Heart left ventricle (tissue), 16 donors: ENCODE measurements at regions not wholly inside any gene's neighbourhood (a gene's known extent, or its start where the extent isn't known, plus 50 kb on each side); places are given as distances from the start of the nearest gene placed in this dataset.

Experiments used
- ATAC-seq, 4 donors: fragments of 200-7000 bp; cut with Tn5 transposase; one replicate each; pipeline ENCODE4 v1.9.1; 2020 to 2022; ENCODE audit warnings: moderate library complexity in 4 of 4, mild to moderate bottlenecking in 3 of 4, moderate number of reproducible peaks in 1 of 4
- DNase-seq, 5 donors: peaks; one replicate each; pipeline ENCODE4 v3.0.0-alpha.2; 2020
- H3K27ac ChIP-seq, 12 donors: fragments of 200-600 bp; sonication (generic) in 4 of 12; one replicate each; pipeline versions ENCODE4 v1.5.0 to v1.8.0; 2016 to 2022; ENCODE audit warnings: mild to moderate bottlenecking in 2 of 12
- H3K27me3 ChIP-seq, 9 donors: fragments of 200-600 bp; sonication (generic) in 2 of 9; one replicate each; pipeline versions ENCODE4 v1.5.1 to v1.8.0; 2016 to 2022; ENCODE audit warnings: mild to moderate bottlenecking in 3 of 9
- H3K36me3 ChIP-seq, 9 donors: fragments of 200-600 bp; sonication (generic) in 2 of 9; one replicate each; pipeline versions ENCODE4 v1.5.0 to v1.8.0; 2018 to 2022; ENCODE audit warnings: mild to moderate bottlenecking in 2 of 9
- H3K4me1 ChIP-seq, 12 donors: fragments of 200-600 bp; sonication (generic) in 4 of 12; one replicate each; pipeline versions ENCODE4 v1.5.0 to v1.8.0; 2016 to 2022; ENCODE audit warnings: mild to moderate bottlenecking in 3 of 12
- H3K4me3 ChIP-seq, 12 donors: fragments of 200-600 bp; sonication (generic) in 4 of 12; one replicate each; pipeline versions ENCODE4 v1.5.0 to v1.8.0; 2017 to 2022; ENCODE audit warnings: mild to moderate bottlenecking in 9 of 12, moderate library complexity in 4 of 12
- H3K9me3 ChIP-seq, 12 donors: fragments of 200-600 bp; sonication (generic) in 4 of 12; one replicate each; pipeline versions ENCODE4 v1.5.0 to v1.8.0; 2016 to 2022; ENCODE audit warnings: mild to moderate bottlenecking in 1 of 12
- POLR2A ChIP-seq, 2 donors: fragments of 450-650 bp; IDR thresholded peaks; one replicate each; pipeline ENCODE4 v1.6.1; 2017; ENCODE audit warnings: antibody characterized with exemption in 2 of 2, mild to moderate bottlenecking in 2 of 2, moderate library complexity in 2 of 2
- WGBS, 4 donors: extraction: QIAGEN DNeasy Blood & Tissue Kit in 2 of 4; methylation state at CpG; one replicate each; pipeline versions ENCODE4 v1.1.5 to v1.1.7; 2013 to 2018; 5-methylcytosine and 5-hydroxymethylcytosine counted together
- intact Hi-C, 10 donors: fragments of 100-400 bp; cut with DNase I; formaldehyde crosslinking; loops; one replicate each; pipeline versions ENCODE4 v1.11.1 to v1.14.2; 2022
- TF ChIP-seq, protein P1 (sequence below), 12 donors: fragments of 200-600 bp; sonication (generic) in 4 of 12; IDR thresholded peaks; one replicate each; pipeline versions ENCODE4 v1.5.0 to v1.8.0; 2018 to 2022; ENCODE audit warnings: antibody characterized with exemption in 12 of 12, mild to moderate bottlenecking in 5 of 12
- donor health status: ischemic (EF 13 %, LVEDD 7.1; RV severe dilation, severe dysfunction).
- donor health status: healthy with polysubstance abuse.
- donor health status: DM: no; HTN: yes; CAD: no.
- donor health status: DM: no; HTN: no; CAD: no.
- donor health status: ischemic (EF 25% LVEDD 6.9; RV normal size, moderate dysfunction).
- donor health status: ischemic (EF 25% LVEDD 5.7; RV mildly dilated, moderate dysfunction).
- donor health status: healthy.
- donor health status: DM: yes; HTN: yes; CAD: no.
- donor health status: ischemic (EF 35%, LVEDD 5.7; RV mildly dilated, moderate dysfunction).
- donor health status: nonischemic (EF 11% LVEDD 7.7; RV severe dilation, severe dysfunction).
- donor health status: DM: yes; HTN: yes; CAD: no.
- donor health status: PGD.
- donor health status: ischemic (EF 29% LVEDD 5.4; RV normal size, mild dysfunction).
- donor health status: nonischemic (EF 23%, LVEDD 6.1; RV moderate dilation, normal function).

DNA sequence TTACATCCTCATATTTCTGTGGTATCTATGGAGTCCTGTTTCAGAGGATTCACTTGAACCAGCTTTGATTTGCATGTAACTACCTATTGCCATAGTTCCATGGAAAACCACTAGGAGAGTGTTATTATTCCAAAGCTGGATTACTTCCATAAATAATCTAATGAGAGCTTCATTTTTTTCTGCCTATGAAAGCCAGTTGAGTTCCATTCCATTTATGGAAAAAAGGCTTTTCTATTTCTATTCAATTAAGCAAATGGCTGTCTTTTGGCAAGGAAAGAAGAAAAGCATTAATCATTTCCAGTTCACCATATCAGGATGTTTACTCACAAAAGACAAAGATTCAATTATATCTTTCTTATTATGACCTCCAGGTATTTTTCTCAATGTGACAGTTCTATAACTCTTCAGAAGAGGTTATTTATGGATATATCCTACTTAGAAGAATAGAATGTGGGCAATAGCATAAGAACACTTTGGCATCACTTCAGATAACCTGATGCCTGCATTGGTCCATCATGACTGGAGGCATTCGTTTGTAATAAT lies 259.9 kb upstream of the ZPLD1 start:
- TF ChIP-seq POLR2A (IDR thresholded peaks at IDR 0.05), result no peak
- TF ChIP-seq, protein P1, sequence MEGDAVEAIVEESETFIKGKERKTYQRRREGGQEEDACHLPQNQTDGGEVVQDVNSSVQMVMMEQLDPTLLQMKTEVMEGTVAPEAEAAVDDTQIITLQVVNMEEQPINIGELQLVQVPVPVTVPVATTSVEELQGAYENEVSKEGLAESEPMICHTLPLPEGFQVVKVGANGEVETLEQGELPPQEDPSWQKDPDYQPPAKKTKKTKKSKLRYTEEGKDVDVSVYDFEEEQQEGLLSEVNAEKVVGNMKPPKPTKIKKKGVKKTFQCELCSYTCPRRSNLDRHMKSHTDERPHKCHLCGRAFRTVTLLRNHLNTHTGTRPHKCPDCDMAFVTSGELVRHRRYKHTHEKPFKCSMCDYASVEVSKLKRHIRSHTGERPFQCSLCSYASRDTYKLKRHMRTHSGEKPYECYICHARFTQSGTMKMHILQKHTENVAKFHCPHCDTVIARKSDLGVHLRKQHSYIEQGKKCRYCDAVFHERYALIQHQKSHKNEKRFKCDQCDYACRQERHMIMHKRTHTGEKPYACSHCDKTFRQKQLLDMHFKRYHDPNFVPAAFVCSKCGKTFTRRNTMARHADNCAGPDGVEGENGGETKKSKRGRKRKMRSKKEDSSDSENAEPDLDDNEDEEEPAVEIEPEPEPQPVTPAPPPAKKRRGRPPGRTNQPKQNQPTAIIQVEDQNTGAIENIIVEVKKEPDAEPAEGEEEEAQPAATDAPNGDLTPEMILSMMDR (IDR thresholded peaks at IDR 0.05), result peak in 1 of 12 donors; percentile 5
- ATAC-seq (no peak), DNase-seq (no peak)
- intact Hi-C loops, result no loop called here
- Histone ChIP-seq H3K36me3 (no peaks in the 10 kb centered on the region), H3K4me1 (peaks cover 0 to 18% (median 5%) of the 10 kb centered on the region in 12 donors), H3K27me3 (no peaks in the 10 kb centered on the region), H3K9me3 (no peaks in the 10 kb centered on the region), H3K4me3 (no peak overlapping the region), H3K27ac (no peak overlapping the region)
- WGBS, 4 donors, result 71 to 84% (median 77%) methylated on average over 1 of the region's 1 CpG

DNA sequence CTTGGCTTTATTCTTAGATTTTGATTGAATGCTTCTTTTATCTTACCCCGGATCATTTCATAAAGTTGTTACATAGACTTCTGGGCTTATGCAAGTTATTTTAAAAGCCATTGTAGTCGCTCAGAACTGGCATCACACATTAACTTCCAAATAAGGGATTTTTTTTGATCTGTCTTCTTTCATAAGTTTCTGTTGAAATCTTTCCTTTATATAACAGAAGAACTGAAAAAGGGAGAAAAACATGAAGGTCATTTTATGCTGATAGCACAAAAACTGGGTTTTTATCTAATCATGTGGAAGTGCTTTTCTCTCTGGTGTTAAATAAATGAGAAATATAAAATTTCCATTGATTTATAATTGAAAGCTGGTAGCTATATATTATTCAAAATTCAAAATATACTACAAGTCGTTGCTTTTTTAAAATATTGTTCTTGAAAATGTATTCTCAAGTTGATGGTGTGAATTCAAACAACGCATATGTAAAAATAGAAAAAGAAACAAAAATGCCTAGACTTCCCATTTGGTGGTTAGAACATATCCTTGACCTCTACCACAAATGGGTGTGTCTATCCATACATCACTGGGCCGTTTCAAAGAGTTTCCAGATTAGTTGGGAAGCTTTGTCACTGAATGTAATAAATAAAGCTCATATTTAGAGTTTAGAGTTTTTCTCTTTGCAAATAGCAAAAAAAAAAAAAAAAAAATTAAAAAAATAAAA lies 258.3 kb upstream of the ZPLD1 start:
- DNase-seq (no peak), ATAC-seq (no peak)
- peaks cover 0 to 34% (median 13%) of the 10 kb centered on the region in 12 donors for H3K4me1 ChIP-seq
- 76 to 88% (median 82%) methylated on average over 5 of the region's 5 CpGs for WGBS, 4 donors
- intact Hi-C loops, result no loop called here
- H3K27ac ChIP-seq, result no peak overlapping the region
- H3K9me3 ChIP-seq, result no peaks in the 10 kb centered on the region
- H3K4me3 ChIP-seq, result no peak overlapping the region
- TF ChIP-seq POLR2A (IDR thresholded peaks at IDR 0.05), result no peak
- TF ChIP-seq, protein P1 (IDR thresholded peaks at IDR 0.05), result no peak
- H3K27me3 ChIP-seq, result no peaks in the 10 kb centered on the region
- H3K36me3 ChIP-seq, result no peaks in the 10 kb centered on the region

DNA sequence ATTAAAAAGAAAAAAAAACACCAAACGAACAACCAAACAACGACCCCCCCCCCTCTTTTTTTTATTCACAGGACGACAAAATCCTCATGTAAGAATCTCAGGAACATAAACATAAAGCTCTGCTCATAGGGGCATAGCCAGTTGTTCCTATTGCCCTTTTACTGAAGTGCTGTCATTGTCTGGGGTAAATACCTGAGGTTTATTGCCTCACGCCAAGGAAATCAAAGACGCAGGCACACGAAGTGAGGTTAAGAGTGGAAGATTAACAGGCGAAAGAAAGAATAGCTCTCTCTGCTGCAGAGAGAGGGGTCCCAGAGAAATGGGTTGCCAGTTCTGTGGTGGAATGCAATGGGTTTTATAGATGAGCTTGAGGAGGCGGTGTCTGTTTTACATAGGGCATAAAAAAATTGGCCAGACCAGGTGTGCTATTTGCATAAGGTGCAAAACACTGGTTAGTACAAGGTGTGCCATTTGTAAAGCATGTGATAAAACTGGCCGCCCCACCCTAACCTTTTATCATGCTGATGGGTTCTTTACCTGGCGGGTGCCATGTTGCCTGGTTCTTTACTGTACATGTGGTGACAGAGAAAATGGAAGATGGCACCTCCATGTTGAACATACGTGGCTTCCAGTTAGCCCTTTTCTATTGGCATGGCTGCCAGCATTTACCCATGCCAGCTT lies 257.6 kb upstream of the ZPLD1 start:
- TF ChIP-seq POLR2A (IDR thresholded peaks at IDR 0.05), result no peak
- TF ChIP-seq, protein P1 (IDR thresholded peaks at IDR 0.05), result no peak
- Histone ChIP-seq H3K27ac (no peak overlapping the region), H3K36me3 (no peaks in the 10 kb centered on the region), H3K4me3 (no peak overlapping the region), H3K4me1 (peaks cover 0 to 41% (median 19%) of the 10 kb centered on the region in 12 donors), H3K27me3 (no peaks in the 10 kb centered on the region), H3K9me3 (no peaks in the 10 kb centered on the region)
- DNase-seq (no peak), ATAC-seq (no peak)
- 83 to 90% (median 86%) methylated on average over 11 of the region's 11 CpGs for WGBS, 4 donors
- intact Hi-C loops, result no loop called here

DNA sequence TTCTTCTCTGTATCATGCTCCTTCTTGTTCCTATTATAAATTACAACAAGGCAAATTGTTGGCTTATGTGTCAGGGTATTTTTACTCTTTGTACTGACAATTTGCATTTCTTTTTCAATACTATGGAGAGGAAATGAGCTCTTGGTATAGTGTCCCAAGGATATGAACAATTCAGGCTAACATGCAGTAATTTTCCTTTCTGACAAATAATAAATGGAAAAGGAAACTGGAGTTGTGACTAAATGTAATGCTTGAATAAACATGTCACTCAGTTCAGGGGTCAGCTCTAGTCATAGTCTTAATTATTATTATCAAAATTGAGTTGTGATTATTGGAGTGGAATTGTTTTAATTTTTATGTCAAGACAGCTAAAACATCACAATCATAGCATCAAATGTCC lies 256.0 kb upstream of the ZPLD1 start:
- peaks cover 0 to 48% (median 24%) of the 10 kb centered on the region in 12 donors for H3K4me1 ChIP-seq
- no peaks in the 10 kb centered on the region for H3K9me3 ChIP-seq
- no peaks in the 10 kb centered on the region for H3K36me3 ChIP-seq
- H3K27me3 ChIP-seq, result no peaks in the 10 kb centered on the region
- DNase-seq (no peak), ATAC-seq (no peak)
- no peak for TF ChIP-seq POLR2A (IDR thresholded peaks at IDR 0.05)
- TF ChIP-seq, protein P1 (IDR thresholded peaks at IDR 0.05), result no peak
- peak overlapping the region in 10 of 12 donors; percentile 58 to 82 (median 72) for H3K27ac ChIP-seq
- intact Hi-C loops, result no loop called here
- no peak overlapping the region for H3K4me3 ChIP-seq
